PC-3 (cell line): ENCODE measurements at regions not wholly inside any gene's neighbourhood (a gene's known extent, or its start where the extent isn't known, plus 50 kb on each side); places are given as distances from the start of the nearest gene placed in this dataset.

Source experiments
- EZH2 ChIP-seq: fragments of 300-600 bp; sonication (generic); IDR thresholded peaks from one replicate; pipeline ENCODE4 v1.6.1; 2017; ENCODE audit warnings: antibody characterized with exemption, mild to moderate bottlenecking, low read length; ENCODE audit not compliant: unreplicated experiment
- EZH2phosphoT487 ChIP-seq: fragments of 300-600 bp; sonication (generic); IDR thresholded peaks from 2 replicates; pipeline ENCODE4 v1.6.1; 2018; ENCODE audit warnings: mild to moderate bottlenecking, antibody characterized with exemption, low read length, borderline replicate concordance
- TF ChIP-seq, protein P1 (sequence below): fragments of 300-600 bp; sonication (generic); conservative IDR thresholded peaks from 2 replicates; pipeline ENCODE4 v1.5.1; 2017; ENCODE audit warnings: antibody characterized with exemption, low read depth, mild to moderate bottlenecking, low read length

DNA sequence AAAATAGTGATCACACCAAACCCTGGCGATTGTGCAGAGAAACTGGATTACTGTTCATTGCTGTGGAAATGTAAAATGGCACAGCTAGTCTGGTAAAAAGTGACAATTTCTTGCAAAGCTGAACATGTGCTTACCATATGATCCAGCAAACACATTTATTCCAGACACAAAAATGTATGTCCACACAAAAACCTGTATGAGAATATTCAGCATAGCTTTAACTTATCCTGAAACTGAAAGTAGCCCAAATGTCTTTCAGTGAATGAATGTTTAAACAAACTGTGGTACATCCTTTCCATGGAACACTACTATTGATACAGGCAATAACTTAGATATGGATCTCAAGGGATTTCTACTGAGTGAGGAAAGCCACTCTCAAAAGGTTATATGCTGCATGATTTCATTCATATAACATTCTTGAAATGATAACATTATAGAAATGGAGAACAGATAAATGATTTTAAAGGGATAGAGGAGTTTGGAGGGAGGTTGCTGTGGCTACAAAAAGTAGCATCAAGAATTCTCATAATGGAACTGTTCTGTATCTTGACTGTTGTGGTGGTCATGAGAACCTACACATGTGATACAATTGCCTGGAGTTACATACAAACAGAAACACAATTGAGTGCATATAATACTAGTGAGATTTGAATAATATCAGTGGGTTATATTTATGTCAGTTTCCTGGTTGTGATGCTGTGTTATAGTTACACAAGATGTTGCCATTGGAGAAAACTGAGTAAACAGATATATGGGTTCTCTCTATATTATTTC is 70.7 kb upstream of the DPH6 start:
- TF ChIP-seq, protein P1, sequence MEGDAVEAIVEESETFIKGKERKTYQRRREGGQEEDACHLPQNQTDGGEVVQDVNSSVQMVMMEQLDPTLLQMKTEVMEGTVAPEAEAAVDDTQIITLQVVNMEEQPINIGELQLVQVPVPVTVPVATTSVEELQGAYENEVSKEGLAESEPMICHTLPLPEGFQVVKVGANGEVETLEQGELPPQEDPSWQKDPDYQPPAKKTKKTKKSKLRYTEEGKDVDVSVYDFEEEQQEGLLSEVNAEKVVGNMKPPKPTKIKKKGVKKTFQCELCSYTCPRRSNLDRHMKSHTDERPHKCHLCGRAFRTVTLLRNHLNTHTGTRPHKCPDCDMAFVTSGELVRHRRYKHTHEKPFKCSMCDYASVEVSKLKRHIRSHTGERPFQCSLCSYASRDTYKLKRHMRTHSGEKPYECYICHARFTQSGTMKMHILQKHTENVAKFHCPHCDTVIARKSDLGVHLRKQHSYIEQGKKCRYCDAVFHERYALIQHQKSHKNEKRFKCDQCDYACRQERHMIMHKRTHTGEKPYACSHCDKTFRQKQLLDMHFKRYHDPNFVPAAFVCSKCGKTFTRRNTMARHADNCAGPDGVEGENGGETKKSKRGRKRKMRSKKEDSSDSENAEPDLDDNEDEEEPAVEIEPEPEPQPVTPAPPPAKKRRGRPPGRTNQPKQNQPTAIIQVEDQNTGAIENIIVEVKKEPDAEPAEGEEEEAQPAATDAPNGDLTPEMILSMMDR, result no peak
- no peak for TF ChIP-seq EZH2
- no peak for TF ChIP-seq EZH2phosphoT487
